Activated CD8-positive, alpha-beta memory T cell treated with anti-CD3 and anti-CD28 coated beads for 36 hours (primary cell): ENCODE measurements at regions not wholly inside any gene's neighbourhood (a gene's known extent, or its start where the extent isn't known, plus 50 kb on each side); places are given as distances from the start of the nearest gene placed in this dataset.
"Not testable (repeated sequence)": the region's sequence is repeated elsewhere in the genome, so short reads cannot be mapped to it uniquely, and the experiment has no call there.

ENCODE experiments used
- CTCF ChIA-PET: fragments of 350-600 bp; sonication (Branson Sonifier 250); formaldehyde crosslinking; loops from one replicate; lab custom pipeline; 2021; ENCODE audit warnings: antibody characterized with exemption; lab: Charles Lee
- POLR2A ChIA-PET: fragments of 350-600 bp; sonication (Branson Sonifier 250); formaldehyde crosslinking; loops from one replicate; lab custom pipeline; 2021; ENCODE audit warnings: antibody characterized with exemption; lab: Charles Lee

DNA sequence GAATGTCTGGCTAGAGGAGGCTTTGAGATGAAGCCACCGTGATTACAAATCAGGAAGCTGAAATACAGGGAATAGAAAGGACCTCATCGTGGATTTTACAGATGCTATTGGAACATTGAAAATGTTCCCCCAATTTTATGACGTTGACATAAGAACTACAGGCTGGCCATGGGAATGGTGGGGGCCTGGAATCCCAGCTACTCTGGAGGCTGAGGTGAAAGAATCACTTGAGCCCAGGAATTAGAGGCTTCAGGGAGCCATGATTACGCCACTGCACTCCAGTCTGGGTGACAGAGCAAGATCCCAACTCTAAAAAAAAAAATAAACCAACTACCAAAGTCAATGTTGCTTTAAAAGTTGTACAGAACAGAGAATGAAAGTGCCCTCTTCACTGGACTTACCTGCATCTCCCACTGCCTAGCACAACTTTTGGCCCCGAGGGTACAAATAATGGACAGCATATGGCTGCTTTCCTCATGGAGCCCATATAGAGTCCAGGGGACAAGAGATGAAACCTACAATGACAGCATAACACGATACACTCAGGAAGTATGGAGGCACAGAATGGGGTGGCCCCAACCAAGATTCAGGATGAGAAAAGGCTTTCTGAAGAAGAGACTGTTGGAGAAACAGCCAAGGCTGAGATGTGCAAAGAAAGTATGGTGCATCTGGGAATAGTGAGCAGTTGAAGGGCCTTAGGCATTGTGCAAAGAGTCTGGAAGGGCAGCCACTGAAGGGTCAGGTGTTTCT lies 254.8 kb downstream of the MYCN start:
- ChIA-PET POLR2A (no interaction called here), CTCF (no interaction called here)

DNA sequence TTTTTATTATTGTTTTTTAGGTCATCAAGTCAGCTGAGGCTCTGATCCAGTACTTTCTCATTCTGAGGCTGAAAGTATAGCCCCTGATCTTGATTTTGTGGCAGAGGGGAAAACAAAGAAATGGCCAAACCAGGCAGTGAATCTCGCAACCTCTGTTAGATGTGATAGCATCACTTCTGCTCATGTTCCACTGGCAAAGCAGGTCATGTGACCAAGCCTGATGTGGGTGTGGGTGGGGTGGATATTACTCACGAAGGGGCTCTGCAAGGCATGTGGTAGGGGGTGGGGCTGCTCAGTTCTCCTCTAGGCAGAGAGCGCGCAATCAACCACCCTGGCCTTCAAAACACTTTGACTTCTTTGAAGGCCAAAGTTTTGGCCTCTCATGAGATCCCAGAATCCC lies 254.2 kb downstream of the MYCN start:
- CTCF ChIA-PET: no interaction called here
- POLR2A ChIA-PET: no interaction called here

DNA sequence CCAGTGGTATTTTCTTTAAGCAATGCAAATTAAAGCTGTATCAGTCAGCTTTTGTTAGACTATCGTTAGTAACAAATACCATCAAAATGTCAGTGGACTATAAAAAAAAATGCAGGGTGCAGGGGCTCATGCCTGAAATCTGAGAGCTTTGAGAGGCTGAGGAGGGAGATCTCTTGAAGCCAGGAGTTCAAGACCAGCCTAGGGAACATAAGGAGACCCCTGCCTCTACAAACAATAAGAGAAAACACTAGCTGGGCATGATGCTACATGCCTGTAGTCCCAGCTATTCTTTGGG lies 253.7 kb downstream of the MYCN start:
- ChIA-PET POLR2A (no interaction called here), CTCF (no interaction called here)

DNA sequence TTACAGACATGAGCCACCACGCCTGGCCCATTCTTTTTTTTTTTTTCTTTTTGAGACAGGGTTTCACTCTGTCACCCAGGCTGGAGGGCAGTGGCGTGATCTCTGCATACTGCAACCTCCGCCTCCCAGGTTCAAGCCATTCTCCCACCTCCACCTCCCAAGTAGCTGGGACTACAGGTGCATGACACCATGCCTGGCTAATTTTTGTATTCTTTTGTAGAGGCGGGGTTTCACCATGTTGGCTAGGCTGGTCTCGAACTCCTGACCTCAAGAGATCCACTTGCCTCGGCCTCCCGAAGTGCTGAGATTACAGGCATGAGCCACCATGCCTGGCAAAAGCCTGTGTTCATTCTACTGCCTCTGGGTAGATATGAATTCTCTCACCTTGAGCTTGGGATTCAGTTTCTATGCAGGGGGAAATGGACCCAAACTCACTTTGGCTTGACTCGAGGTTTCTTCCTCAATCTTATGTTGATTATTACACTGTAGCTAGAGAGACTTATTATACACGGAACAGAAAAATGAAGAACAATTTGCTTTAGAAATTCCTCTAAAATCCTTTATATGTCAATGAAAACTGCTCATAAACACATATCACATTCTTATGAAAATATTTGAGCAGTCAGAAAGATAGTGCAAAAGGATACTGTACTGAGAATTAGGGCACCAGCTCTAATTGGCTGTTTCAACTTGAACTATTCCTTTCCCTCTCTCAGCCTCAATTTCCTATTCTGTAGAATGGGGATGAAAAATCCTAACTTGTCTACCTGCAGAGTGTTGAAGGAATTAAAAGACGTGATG lies 252.3 kb downstream of the MYCN start:
- POLR2A ChIA-PET: no interaction called here
- CTCF ChIA-PET: no interaction called here

DNA sequence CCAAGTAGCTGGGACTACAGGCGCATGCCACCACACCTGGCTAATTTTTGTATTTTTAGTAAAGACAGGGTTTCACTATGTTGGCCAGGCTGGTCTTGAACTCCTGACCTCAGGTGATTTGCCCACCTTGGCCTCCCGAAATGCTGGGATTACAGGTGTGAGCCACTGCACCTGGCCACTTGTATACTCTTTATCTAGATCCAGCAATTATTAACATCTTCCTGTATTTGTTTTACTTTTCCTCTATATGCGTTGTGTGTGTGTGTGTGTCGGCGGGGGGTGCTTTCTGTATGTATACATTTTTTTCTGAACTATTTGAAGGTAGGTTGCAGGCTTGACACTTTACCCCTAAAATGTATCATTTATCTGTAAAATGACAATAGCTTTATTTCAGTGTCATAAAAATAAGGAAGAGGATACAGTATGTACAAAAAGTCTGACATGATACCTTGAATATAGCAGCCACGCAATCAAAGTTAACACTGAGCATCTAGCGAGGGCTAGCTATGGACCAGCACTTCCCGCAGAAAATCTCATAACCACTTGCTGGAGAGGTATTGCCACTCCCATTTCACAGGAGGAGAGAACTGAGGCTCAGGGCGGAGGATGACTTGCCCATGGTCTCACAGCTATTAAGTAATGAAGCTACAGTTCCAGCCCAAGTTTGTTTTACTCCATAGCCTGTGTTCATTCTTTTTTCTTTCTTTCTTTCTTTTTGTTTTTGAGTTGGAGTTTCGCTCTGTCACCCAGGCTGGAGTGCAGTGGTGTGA lies 251.3 kb downstream of the MYCN start:
- ChIA-PET CTCF (no interaction called here), POLR2A (no interaction called here)

DNA sequence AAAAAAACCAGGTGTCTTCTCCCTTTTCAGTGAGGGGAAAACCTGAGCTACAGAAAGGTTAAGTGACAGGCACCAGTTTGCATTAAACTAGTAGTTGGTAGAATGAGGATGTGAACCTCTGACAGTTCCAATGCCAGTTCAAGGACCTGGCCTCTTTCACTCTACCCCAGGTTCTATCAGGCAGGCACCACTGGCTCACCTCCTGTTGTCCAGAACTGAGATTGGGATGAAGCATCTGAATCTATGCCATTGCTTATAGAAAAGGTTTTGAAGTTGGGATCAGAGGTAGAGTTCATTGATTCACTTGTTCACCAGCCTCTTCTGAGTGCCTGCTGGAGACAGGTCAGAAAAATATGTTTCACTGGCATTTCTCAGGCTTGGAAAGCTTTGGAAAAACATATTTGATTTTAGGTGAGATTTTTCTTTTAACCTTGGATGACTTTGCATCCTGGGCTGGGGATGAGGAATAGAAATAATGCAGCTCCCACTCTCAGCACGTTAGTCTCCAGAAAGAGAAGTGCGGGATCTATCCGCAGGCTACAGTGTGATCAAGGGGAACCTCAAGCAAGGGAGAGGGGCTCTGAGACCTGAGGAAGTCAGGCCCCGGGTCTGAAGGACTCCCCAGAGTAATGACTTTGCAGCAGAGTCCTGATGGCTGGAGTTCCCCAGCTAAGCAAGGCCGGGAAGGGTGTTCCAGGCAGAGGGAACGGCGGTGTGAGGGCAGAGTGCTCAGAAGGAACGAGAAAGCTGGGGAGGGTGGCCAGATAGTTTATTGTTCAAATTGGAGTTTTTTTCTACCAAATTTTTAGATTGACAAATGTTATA lies 250.3 kb downstream of the MYCN start:
- ChIA-PET CTCF (no interaction called here), POLR2A (no interaction called here)

DNA sequence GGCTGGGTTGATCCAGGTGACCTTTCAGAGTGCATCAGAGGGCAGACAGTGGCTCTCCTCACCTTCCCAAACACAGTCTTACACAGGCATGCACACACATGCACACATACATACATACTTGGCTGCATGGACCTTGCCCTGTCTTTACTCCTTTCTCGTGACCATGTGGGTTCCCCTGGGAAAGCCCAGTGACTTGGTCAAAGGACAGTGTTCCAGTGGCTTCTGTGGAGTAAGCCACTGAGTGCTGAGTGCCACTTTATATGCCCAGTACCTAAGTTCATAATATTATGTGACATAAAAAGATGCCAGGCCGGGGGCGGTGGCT lies 249.4 kb downstream of the MYCN start:
- CTCF ChIA-PET: no interaction called here
- POLR2A ChIA-PET: no interaction called here

DNA sequence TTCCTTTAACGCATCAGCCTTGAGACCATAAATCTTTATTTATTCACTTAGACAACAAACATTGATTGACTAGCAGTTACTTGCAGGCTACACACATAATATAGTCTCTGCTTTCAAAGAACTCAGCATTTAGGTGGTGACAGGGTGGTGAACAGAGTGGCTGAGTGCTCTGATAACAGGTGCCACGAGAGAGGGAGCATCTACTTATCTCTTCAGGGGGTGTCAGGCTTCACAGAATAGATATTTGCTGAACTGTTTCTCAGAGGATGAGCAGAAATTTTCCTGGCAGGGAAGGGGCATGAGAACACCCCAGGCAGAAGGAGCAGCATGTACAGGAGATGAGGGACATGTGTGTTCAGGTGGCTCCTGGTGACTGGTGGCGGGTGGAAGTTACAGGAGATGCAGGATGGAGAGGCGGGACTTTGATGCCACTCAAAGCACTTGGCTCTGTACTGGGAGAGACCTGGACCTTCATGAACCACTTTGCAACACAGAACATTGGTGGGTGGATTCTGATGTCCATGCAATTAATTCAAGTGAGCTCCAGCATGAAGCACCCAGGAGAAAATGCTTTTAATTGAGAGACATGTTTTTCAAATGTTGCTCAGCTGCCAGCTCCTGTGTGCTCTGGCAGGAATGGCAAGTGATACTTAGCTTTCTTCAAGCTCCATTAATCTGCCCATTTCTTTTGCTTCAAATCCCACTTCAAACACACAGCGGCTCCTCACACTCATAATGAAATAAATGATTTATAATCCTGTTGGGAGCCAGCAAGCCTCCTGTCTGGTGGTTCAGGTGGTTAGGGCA lies 248.9 kb downstream of the MYCN start:
- CTCF ChIA-PET: no interaction called here
- POLR2A ChIA-PET: no interaction called here

DNA sequence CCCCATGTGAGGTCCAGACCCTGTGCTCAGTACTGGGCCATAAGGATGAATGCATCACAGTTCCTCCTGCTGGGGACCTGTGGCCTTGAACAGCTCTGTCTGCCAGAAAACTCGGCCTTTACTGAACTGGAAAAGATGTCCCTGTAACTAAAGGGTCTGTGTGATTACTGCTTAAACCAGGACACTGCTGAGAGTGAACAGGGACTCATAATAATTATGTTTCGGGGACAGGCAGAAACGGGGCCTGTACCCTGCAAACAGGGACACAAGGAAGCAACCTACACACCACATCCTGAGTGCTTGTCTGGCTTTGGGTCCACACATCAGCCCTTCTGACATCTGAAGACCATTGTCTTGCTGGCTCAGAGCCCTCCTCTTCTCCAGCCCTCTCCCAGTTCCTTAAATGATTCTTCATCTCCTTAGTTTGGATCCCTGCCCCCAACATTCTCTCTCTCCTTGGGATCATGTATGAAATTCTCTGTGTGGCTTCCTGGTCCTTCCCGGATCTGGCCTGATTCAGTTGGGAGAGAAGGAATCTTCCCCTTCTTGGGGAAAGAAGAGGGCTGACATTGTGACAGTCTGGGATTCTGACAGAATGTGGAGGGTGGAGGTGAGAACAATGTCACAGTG lies 248.0 kb downstream of the MYCN start:
- ChIA-PET CTCF (no interaction called here), POLR2A (no interaction called here)

DNA sequence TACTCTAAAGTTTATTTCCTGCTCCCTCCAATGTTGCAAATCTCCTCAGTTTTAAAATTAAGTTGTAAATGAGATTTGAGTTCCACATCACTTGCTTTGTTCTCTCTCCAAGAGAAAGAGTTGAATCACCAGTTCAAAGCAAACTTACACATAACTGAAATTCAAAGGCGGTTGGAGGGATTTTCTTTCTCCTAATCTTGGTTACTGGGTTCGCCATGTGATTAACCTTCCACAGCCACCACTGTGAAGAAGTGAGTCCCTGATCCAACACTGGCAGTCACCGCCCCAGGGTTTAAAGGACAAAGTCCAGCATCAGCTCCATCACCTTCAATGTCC lies 247.1 kb downstream of the MYCN start:
- POLR2A ChIA-PET: no interaction called here
- CTCF ChIA-PET: no interaction called here

DNA sequence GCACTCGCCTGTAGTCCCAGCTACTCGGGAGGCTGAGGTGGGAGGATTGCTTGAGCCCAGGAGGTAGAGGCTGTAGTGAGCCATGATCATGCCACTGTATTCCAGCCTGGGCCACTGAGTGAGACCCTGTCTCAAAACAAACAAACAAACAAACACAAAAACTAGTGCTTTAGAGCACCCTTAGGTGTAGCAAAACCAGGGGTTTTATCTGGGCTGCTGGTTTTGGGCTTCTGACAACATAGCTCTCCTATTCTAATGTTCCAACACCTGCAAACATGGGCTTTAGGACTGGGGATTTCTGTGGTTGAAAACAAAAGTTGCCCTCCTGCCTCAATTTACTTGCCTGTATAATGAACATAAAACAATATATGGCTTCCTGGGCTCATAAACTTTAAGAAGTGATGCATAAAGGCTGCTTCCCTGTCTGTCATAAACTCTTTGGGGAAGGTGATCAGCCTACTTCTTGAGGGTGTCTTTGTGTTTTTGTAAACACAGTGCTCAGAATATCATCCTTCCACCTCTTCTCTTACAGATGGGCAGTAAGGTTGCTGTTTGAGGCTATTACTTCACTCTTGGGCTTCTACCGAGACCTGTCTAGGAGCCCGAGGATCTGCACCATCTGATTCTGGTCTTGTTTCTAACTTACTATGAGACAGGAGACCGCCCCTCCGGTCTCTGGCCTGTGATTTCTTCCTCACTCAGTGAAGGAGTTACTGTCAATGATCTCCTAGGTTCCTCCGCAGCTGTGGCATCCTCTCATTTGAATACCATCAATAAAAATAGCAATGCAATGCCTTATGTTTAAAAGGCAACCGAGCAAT lies 246.5 kb downstream of the MYCN start:
- CTCF ChIA-PET: no interaction called here
- POLR2A ChIA-PET: no interaction called here

DNA sequence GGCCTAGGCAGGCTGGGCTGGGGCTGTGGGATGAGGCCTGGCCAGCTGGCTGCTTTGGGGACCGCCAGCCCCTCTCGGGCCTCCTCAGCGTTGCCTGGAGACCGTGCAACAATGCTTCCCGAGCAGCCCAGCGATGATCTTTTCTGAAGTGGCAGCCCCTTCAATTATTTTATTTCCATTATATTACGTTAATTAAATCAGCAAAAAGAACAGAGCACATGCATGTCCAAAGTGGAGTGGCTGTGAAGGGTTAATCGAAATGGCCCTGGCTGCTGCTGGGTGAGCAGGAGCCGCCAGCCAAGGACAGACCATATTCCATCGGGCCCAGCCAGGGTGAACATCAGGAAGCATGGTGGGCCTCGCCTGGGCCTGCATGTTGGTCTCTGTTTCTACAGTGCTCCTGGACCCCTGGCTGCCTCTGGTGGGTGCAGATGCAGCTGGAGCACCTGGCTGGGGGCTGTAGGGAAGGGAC lies 245.5 kb downstream of the MYCN start:
- CTCF ChIA-PET: no interaction called here
- POLR2A ChIA-PET: no interaction called here

DNA sequence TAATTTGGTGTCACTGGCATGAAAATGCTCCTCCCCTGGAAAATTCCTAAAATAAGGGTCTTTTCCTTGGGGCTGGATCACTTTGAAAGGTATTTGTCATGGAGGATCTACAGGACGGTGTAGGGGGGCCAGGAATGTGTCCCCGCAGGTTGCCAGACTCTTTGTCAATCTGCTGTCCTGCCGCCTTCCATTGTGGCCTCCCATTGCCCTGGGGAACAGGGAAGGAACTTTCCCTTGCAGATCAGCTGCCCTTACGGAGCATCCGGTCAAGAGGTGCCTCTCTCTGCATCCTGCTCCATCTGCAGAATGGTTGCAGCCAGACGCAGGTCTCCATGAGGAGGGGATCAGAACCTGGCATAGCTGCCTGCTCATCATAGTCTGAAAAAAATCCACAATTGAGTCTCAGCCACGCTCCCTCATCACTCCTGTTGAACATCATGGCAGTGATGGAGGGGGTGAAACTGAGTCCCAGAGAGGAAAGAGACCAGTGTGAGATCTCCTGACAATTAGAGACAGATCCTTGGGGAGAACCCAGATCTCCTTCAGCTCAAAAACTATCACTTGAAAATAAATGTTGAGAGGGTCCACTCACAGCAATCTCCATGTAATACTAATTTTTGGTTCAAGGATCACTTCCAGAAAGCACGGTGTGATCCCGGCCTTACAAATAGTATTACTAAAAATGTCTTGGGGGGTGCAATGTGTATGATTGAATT lies 244.8 kb downstream of the MYCN start:
- ChIA-PET CTCF (no interaction called here), POLR2A (no interaction called here)

DNA sequence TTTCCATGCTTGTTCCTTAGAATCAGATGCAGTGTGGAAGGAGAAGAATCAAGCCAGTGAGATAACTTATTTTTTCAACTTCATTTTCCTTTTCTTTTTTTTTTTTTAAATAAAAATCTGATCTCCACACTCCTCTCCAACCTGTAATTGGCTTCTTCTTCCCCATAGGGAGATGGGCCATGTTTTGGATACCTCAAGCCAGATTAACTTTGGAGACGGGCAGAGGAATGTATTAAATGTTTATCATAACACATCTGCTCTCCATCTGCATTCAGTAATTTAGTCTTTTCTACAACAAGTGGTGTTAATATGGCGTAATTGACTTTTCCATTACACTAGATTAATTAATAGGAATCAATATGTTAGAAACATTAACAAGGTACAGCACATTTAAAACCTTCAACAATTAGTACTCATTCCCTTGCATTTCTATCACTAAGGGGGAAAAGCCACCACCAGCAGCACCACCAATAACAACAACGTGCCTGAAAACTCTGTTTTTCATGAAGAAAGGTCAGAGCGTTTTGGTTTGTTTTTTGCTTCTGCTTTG lies 244.1 kb downstream of the MYCN start:
- POLR2A ChIA-PET: no interaction called here

DNA sequence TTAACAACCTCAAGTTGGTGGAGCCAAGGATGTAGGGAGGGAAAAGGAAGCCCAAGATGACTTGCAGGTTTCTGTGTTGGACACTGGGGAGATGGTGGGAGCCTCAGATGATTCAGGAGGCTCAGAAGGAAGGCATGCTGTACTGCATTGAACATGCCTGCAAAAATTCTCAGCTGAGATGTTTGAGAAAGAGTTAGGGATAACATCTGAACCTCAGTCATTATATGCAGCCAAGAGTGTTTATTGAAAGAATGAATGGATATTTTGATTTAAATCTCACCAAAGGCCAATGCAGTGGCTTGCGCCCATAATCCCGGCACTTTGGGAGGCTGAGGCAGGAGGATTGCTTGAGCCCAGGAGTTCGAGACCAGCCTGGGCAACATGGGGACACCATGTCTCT lies 243.0 kb downstream of the MYCN start:
- POLR2A ChIA-PET: no interaction called here

More for the DNA sequence above, 244.1 kb downstream of the MYCN start:
- CTCF ChIA-PET: interaction anchor here (0.6 kb wide), 1 partner anchor 206 kb away, joined by 3 read pairs; no protein-coding TSS in a partner anchor

DNA sequence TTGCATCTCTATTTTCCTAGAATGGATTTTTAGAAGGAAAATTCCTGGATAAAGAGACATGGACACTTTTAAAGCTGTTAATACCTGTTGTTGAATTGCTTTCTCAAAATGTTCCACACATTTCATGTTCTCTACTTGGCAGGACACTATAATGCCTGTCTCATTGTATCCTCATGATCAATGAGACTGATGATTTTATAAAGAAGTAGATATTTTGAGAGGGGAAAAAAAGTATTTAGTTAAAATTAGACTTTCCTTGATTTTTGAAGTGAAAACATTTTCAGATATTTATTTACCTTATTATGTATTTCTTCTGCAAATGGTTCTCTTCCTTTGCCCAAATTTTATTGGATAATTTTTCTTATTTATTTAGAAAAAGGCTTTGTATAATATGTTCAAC lies 242.5 kb downstream of the MYCN start:
- CTCF ChIA-PET: no interaction called here

More for the DNA sequence above, 243.0 kb downstream of the MYCN start:
- CTCF ChIA-PET: no interaction called here

DNA sequence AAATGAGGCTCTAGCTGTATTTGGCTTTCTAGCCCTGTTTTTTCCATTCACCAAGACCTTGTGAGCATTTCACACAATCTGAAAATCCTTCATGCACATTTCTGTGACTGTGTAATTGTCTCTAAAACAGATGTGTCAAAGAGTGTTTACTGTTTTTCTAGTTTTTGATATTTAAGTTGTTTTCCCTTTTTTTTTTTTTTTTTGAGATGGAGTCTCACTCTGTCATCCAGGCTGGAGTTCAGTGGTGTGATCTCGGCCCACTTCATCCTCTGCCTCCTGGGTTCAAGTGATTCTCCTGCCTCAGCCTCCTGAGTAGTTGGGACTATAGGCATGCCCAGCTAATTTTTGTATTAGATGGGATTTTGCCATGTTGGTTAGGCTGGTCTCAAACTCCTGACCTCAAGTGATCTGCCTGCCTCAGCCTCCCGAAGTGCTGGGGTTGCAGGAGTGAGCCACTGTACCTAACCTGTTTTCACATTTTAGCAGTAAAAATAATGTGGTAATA lies 242.0 kb downstream of the MYCN start:
- POLR2A ChIA-PET, CTCF ChIA-PET: not testable (repeated sequence)

More for the DNA sequence above, 242.5 kb downstream of the MYCN start:
- POLR2A ChIA-PET: no interaction called here
